Thymus (tissue), 11 donors: ENCODE measurements at regions not wholly inside any gene's neighbourhood (a gene's known extent, or its start where the extent isn't known, plus 50 kb on each side); places are given as distances from the start of the nearest gene placed in this dataset.
"Not testable (repeated sequence)": the region's sequence is repeated elsewhere in the genome, so short reads cannot be mapped to it uniquely, and the experiment has no call there.

Experiments
- DNase-seq, 9 donors: peaks; one replicate each; pipeline ENCODE4 v3.0.0-alpha.2; 2013; ENCODE audit warnings: low spot score in 9 of 9, low read depth in 6 of 9, missing footprints in 1 of 9
- H3K27ac ChIP-seq, 2 donors: one replicate each; pipeline ENCODE4 v1.5.1; 2013; ENCODE audit warnings: control low read depth in 1 of 2, low read depth in 1 of 2, low read length in 1 of 2, mild to moderate bottlenecking in 1 of 2, moderate library complexity in 1 of 2
- H3K27me3 ChIP-seq, 2 donors: one replicate each; pipeline ENCODE4 v1.5.1; 2013; ENCODE audit warnings: low read length in 1 of 2; ENCODE audit not compliant: control insufficient read depth in 2 of 2, insufficient read depth in 1 of 2
- H3K36me3 ChIP-seq, 2 donors: one replicate each; pipeline ENCODE4 v1.5.1; 2013; ENCODE audit warnings: low read length in 1 of 2, mild to moderate bottlenecking in 1 of 2, moderate library complexity in 1 of 2; ENCODE audit not compliant: control insufficient read depth in 2 of 2, insufficient read depth in 2 of 2
- H3K4me1 ChIP-seq, 2 donors: one replicate each; pipeline ENCODE4 v1.5.1; 2013; ENCODE audit warnings: low read length in 2 of 2; ENCODE audit not compliant: control insufficient read depth in 2 of 2, insufficient read depth in 2 of 2
- H3K4me3 ChIP-seq, 2 donors: one replicate each; pipeline ENCODE4 v1.5.1; 2013; ENCODE audit warnings: low read length in 2 of 2, control low read depth in 1 of 2, mild to moderate bottlenecking in 1 of 2
- H3K9me3 ChIP-seq, 2 donors: one replicate each; pipeline ENCODE4 v1.5.1; 2013; ENCODE audit warnings: low read length in 1 of 2, mild to moderate bottlenecking in 1 of 2; ENCODE audit not compliant: control insufficient read depth in 2 of 2, insufficient read depth in 1 of 2
- WGBS: extraction: QIAGEN DNeasy Blood & Tissue Kit; methylation state at CpG from one replicate; pipeline ENCODE4 v1.1.7; 2013; 5-methylcytosine and 5-hydroxymethylcytosine counted together
- donor health status: healthy.

GRCh38 chr2:91573018-91573417 is 2881.5 kb downstream of the RPIA start:
- not testable (repeated sequence) for H3K4me1 ChIP-seq, H3K9me3 ChIP-seq, H3K36me3 ChIP-seq, H3K4me3 ChIP-seq, DNase-seq, H3K27me3 ChIP-seq, H3K27ac ChIP-seq
- 90% methylated on average over 4 of the region's 4 CpGs for WGBS

- 95% methylated on average over 2 of the region's 4 CpGs for WGBS
- not testable (repeated sequence) for DNase-seq, H3K27me3 ChIP-seq, H3K4me3 ChIP-seq, H3K4me1 ChIP-seq, H3K36me3 ChIP-seq, H3K9me3 ChIP-seq, H3K27ac ChIP-seq
Observed at GRCh38 chr2:91573755-91574154, 2882.3 kb downstream of the RPIA start.

- not testable (repeated sequence) for H3K27ac ChIP-seq, H3K9me3 ChIP-seq, H3K4me1 ChIP-seq, H3K27me3 ChIP-seq, H3K36me3 ChIP-seq, DNase-seq, H3K4me3 ChIP-seq
- WGBS: 76% methylated on average over 5 of the region's 8 CpGs
Observed at GRCh38 chr2:91574255-91574654, 2882.8 kb downstream of the RPIA start.

- DNase-seq, H3K9me3 ChIP-seq: not testable (repeated sequence)
Observed at GRCh38 chr2:91575701-91576100, 2884.2 kb downstream of the RPIA start.

GRCh38 chr2:91577406-91577805 is 2885.9 kb downstream of the RPIA start:
- H3K27me3 ChIP-seq, H3K4me1 ChIP-seq, H3K27ac ChIP-seq, H3K9me3 ChIP-seq, H3K4me3 ChIP-seq, H3K36me3 ChIP-seq, DNase-seq: not testable (repeated sequence)
- WGBS: 80% methylated on average over 6 of the region's 6 CpGs

More at GRCh38 chr2:91575701-91576100, 2884.2 kb downstream of the RPIA start:
- not testable (repeated sequence) for H3K4me1 ChIP-seq, H3K4me3 ChIP-seq, H3K36me3 ChIP-seq, H3K27ac ChIP-seq, H3K27me3 ChIP-seq
- WGBS: 90% methylated on average over 11 of the region's 11 CpGs

GRCh38 chr2:91578678-91579077 is 2887.2 kb downstream of the RPIA start:
- H3K9me3 ChIP-seq, H3K27ac ChIP-seq, H3K36me3 ChIP-seq, H3K4me3 ChIP-seq, DNase-seq, H3K4me1 ChIP-seq, H3K27me3 ChIP-seq: not testable (repeated sequence)
- 73% methylated on average over 3 of the region's 3 CpGs for WGBS

GRCh38 chr2:91579555-91579954 is 2888.1 kb downstream of the RPIA start:
- DNase-seq, H3K36me3 ChIP-seq, H3K27me3 ChIP-seq, H3K9me3 ChIP-seq, H3K27ac ChIP-seq, H3K4me3 ChIP-seq, H3K4me1 ChIP-seq: not testable (repeated sequence)
- 75% methylated on average over 3 of the region's 3 CpGs for WGBS

- H3K27ac ChIP-seq, H3K4me3 ChIP-seq, H3K36me3 ChIP-seq, DNase-seq, H3K9me3 ChIP-seq, H3K4me1 ChIP-seq, H3K27me3 ChIP-seq: not testable (repeated sequence)
- WGBS: 88% methylated on average over 4 of the region's 4 CpGs
Observed at GRCh38 chr2:91580043-91580442, 2888.6 kb downstream of the RPIA start.

GRCh38 chr2:91587098-91587497 is 2895.6 kb downstream of the RPIA start:
- not testable (repeated sequence) for H3K4me1 ChIP-seq, H3K9me3 ChIP-seq, H3K27ac ChIP-seq, H3K4me3 ChIP-seq, H3K36me3 ChIP-seq, DNase-seq
- WGBS: 87% methylated on average over 6 of the region's 6 CpGs
- peaks cover 2 to 14% of the 10 kb centered on the region in 2 donors for H3K27me3 ChIP-seq

GRCh38 chr2:91587908-91588535 is 2896.5 kb downstream of the RPIA start:
- WGBS: 92% methylated on average over 17 of the region's 17 CpGs
- H3K4me1 ChIP-seq, H3K36me3 ChIP-seq, H3K27ac ChIP-seq, H3K4me3 ChIP-seq, DNase-seq, H3K9me3 ChIP-seq: not testable (repeated sequence)
- H3K27me3 ChIP-seq: peaks cover 2 to 14% of the 10 kb centered on the region in 2 donors
